IPS-20b (cell line): ENCODE measurements at regions not wholly inside any gene's neighbourhood (a gene's known extent, or its start where the extent isn't known, plus 50 kb on each side); places are given as distances from the start of the nearest gene placed in this dataset.
"Not testable (repeated sequence)": the region's sequence is repeated elsewhere in the genome, so short reads cannot be mapped to it uniquely, and the experiment has no call there.

Source experiments
- H3K27ac ChIP-seq: one replicate; pipeline ENCODE4 v1.5.1; 2013; ENCODE audit warnings: low read length
- H3K27me3 ChIP-seq: 2 replicates; pipeline ENCODE4 v1.6.1; 2013; ENCODE audit warnings: mild to moderate bottlenecking, low read length, inconsistent platforms; ENCODE audit not compliant: insufficient read depth
- H3K36me3 ChIP-seq: 2 replicates; pipeline ENCODE4 v1.6.1; 2013; ENCODE audit warnings: low read depth, mild to moderate bottlenecking, inconsistent platforms, low read length, moderate library complexity; ENCODE audit not compliant: insufficient read depth
- H3K4me1 ChIP-seq: 2 replicates; pipeline ENCODE4 v1.6.1; 2013; ENCODE audit warnings: mild to moderate bottlenecking, control low read depth, inconsistent platforms, low read length, moderate library complexity; ENCODE audit not compliant: insufficient read depth
- H3K4me3 ChIP-seq: 2 replicates; pipeline ENCODE4 v1.5.1; 2013; ENCODE audit warnings: mild to moderate bottlenecking, low read length, inconsistent platforms
- H3K9ac ChIP-seq: 2 replicates; pipeline ENCODE4 v1.6.1; 2013; ENCODE audit warnings: low read depth, mild to moderate bottlenecking, inconsistent platforms, low read length, moderate library complexity
- H3K9me3 ChIP-seq: 2 replicates; pipeline ENCODE4 v1.6.1; 2013; ENCODE audit warnings: mild to moderate bottlenecking, low read depth, low read length, inconsistent platforms; ENCODE audit not compliant: insufficient read depth

DNA sequence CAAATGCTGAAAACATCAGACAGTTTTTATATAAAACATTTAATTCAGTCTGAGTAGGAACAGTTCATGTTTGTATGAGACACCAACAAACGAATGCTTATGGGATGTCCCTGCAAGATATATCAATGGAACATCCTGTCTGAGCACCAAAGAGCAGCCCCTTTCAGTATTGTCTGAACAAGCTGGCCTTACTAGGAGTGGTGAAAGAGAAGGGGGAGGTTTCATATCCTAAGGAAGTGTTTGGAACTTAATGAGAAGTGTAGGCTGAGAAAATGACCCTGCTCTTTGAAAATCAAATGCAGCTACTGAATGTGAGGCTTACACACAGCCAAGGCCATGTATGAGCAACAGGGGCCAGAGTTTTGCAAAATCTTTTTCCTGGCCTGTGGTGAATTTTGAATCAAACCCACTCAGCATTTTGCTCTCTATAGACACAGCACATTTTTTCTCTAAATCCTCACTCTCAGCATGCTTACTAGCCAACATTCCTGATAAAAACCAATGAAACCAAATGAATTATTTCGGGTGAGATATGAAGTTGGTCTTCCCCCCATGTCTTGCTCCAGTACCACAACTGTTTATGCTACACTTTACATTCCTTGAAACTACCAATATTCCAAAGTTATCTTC lies 119.4 kb downstream of the LUZP4 start:
- Histone ChIP-seq H3K27ac (no peak overlapping the region), H3K36me3 (no peaks in the 10 kb centered on the region), H3K27me3 (no peaks in the 10 kb centered on the region), H3K4me3 (no peak overlapping the region), H3K9ac (no peak overlapping the region), H3K9me3 (no peaks in the 10 kb centered on the region), H3K4me1 (no peaks in the 10 kb centered on the region)

DNA sequence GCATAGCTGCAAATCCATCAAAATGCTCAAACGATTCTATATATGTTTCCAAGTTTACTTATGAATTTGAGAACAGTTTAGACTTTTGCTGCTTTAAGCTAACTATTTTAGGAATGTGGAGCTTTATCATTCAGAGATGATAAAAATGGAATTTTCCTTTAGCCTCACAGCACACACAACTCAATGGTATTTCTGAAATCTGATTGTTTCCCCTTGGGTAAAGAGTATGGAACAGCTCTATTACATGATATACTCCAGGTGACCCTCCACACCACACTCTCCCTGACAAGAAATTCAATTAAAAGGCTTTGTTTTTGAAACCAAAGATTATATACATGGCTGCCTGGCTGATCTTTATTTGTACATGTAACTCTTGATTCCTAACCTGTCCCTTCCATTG lies 120.0 kb downstream of the LUZP4 start:
- Histone ChIP-seq H3K9me3 (no peaks in the 10 kb centered on the region), H3K4me3 (no peak overlapping the region), H3K4me1 (no peaks in the 10 kb centered on the region), H3K36me3 (no peaks in the 10 kb centered on the region), H3K9ac (no peak overlapping the region), H3K27me3 (no peaks in the 10 kb centered on the region), H3K27ac (no peak overlapping the region)

DNA sequence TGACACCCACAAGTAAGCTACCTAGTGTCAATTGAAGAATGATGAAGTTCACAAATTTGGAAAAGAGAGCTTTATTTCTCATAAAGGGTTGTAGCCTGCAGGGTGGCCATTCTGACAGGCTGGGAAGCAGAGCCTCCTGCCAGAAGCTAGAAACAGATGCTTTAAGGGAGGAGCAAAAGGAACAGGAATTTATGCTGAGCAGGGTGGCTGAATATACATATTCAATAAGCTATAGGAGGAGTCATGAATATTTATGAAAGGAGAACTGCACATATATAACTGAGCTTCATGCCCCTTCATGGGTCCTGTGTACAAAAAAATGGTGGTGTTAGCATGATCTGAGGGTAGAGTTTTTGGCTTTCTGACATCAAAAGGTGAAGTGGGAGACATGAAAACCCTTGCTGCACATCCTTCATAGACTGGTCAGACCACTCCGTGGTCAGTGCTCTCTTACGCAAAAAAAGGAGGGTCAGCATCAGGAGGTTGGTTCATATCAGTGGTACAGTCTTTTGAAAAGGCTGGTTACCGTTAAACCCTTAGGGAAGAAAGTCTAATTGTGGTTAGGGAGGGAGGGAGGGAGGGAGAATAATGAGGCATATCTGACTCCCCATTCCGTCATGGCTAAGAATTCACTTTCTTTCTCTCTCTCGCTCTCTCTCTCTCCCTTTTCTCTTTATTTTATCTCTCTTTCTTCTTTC lies 121.4 kb downstream of the LUZP4 start:
- H3K36me3 ChIP-seq = no peaks in the 10 kb centered on the region
- no peak overlapping the region for H3K27ac ChIP-seq
- no peaks in the 10 kb centered on the region for H3K4me1 ChIP-seq
- no peak overlapping the region for H3K9ac ChIP-seq
- H3K4me3 ChIP-seq = no peak overlapping the region
- H3K9me3 ChIP-seq = no peaks in the 10 kb centered on the region
- no peaks in the 10 kb centered on the region for H3K27me3 ChIP-seq

- Histone ChIP-seq H3K4me3 (no peak overlapping the region), H3K9me3 (no peaks in the 10 kb centered on the region), H3K9ac (no peak overlapping the region), H3K27me3 (no peaks in the 10 kb centered on the region), H3K4me1 (no peaks in the 10 kb centered on the region), H3K27ac (no peak overlapping the region), H3K36me3 (no peaks in the 10 kb centered on the region)
These were observed 123.8 kb downstream of the LUZP4 start for GRCh38 chrX:115413246-115413878.

DNA sequence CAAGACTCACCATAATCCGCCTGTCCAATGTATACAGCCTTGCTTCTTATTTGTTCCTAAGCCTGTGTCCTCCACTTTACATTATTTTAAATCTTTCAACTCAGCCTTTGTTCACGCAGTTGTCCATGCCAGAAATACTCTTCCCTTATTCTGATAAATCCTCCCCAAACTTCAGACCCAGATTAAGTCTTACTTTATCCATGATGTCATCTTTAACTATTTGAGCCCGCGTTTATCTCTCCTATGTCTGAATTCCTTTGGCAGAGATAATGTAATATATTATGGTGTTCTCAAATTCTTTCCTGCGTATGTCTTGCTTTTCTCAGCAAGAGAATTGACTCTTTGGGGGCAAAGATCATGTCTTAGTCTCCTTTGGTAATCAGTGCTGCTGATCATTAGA lies 129.6 kb downstream of the LUZP4 start:
- Histone ChIP-seq H3K4me3 (no peak overlapping the region), H3K36me3 (no peaks in the 10 kb centered on the region), H3K27me3 (no peaks in the 10 kb centered on the region), H3K27ac (no peak overlapping the region), H3K4me1 (no peaks in the 10 kb centered on the region), H3K9ac (no peak overlapping the region), H3K9me3 (no peaks in the 10 kb centered on the region)

DNA sequence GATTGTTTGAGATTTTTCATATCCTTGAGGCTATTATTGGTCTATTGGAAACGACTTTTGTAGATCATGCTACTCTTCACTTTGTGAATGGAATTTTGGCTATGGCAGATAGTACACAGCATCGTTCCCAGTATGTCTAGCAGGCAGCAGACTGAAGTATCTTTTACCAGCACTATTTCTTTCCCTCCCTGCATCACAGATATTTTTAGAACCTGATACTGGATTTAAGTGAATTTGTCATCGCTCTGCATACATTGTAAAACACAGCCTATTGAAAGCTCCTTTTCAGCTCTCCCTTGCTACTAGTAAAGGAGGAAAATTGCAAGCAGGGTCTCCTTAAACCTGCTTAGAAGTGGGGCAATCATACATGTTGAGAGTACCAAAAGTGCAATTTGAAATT lies 133.6 kb downstream of the LUZP4 start:
- Histone ChIP-seq H3K9me3 (no peaks in the 10 kb centered on the region), H3K27ac (no peak overlapping the region), H3K4me1 (no peaks in the 10 kb centered on the region), H3K9ac (no peak overlapping the region), H3K36me3 (no peaks in the 10 kb centered on the region), H3K27me3 (no peaks in the 10 kb centered on the region), H3K4me3 (no peak overlapping the region)

DNA sequence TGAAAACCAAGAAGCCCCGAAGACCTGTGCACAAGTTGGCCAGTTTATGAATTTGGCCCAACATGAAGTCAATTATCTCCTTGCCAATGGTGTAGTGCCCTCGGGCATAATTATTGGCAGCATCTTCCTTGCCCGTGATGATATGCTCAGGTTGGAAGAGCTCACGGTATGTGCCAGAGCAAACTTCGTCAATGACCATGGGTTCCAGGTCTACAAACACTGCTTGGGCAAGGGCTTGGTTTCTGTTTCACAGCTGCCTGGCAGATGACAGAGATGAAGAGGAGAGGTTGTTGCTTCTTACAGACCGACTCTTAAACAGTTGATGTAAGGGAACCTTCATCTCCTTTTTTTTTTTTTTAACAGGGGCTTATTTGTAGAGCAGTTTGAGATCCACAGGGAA lies 135.6 kb upstream of the PLS3 start:
- Histone ChIP-seq H3K36me3 (no peaks in the 10 kb centered on the region), H3K27me3 (no peaks in the 10 kb centered on the region), H3K9me3 (no peaks in the 10 kb centered on the region), H3K27ac (no peak overlapping the region), H3K4me3 (no peak overlapping the region), H3K4me1 (no peaks in the 10 kb centered on the region), H3K9ac (no peak overlapping the region)

GRCh38 chrX:115427861-115428410 lies 133.0 kb upstream of the PLS3 start:
- Histone ChIP-seq H3K4me1 (no peaks in the 10 kb centered on the region), H3K27me3 (no peaks in the 10 kb centered on the region), H3K9ac (no peak overlapping the region), H3K9me3 (no peaks in the 10 kb centered on the region), H3K27ac (no peak overlapping the region), H3K36me3 (no peaks in the 10 kb centered on the region), H3K4me3 (no peak overlapping the region)

GRCh38 chrX:115434834-115435233 lies 126.1 kb upstream of the PLS3 start:
- H3K9me3 ChIP-seq, H3K9ac ChIP-seq, H3K4me1 ChIP-seq, H3K27me3 ChIP-seq, H3K36me3 ChIP-seq, H3K27ac ChIP-seq, H3K4me3 ChIP-seq: not testable (repeated sequence)

- H3K9me3 ChIP-seq = no peaks in the 10 kb centered on the region
- no peak overlapping the region for H3K4me3 ChIP-seq
These were observed 123.0 kb upstream of the PLS3 start for GRCh38 chrX:115437841-115438595.

GRCh38 chrX:115448146-115448545 lies 112.8 kb upstream of the PLS3 start:
- Histone ChIP-seq H3K9ac (no peak overlapping the region), H3K36me3 (no peaks in the 10 kb centered on the region), H3K27ac (no peak overlapping the region), H3K9me3 (no peaks in the 10 kb centered on the region), H3K4me3 (no peak overlapping the region), H3K27me3 (no peaks in the 10 kb centered on the region), H3K4me1 (no peaks in the 10 kb centered on the region)

More at GRCh38 chrX:115437841-115438595, 123.0 kb upstream of the PLS3 start:
- Histone ChIP-seq H3K27ac (no peak overlapping the region), H3K36me3 (no peaks in the 10 kb centered on the region), H3K9ac (no peak overlapping the region), H3K27me3 (no peaks in the 10 kb centered on the region), H3K4me1 (no peaks in the 10 kb centered on the region)
